ENCODE measurements at regions not wholly inside any gene's neighbourhood (a gene's known extent, or its start where the extent isn't known, plus 50 kb on each side); places are given as distances from the start of the nearest gene placed in this dataset.

- DNase-seq (ENCODE audit: low read depth), result no peak
- H3K4me3 ChIP-seq (ENCODE audit: low read depth, low read length), result no peak overlapping the region
- no peak for TF ChIP-seq CTCF (IDR thresholded peaks at IDR 0.05; ENCODE audit: insufficient read depth, low read depth, low read length)
Observed at GRCh38 chr1:244139655-244140054, 88.6 kb downstream of the ZBTB18 start.

GRCh38 chr1:244140420-244140819, 89.3 kb downstream of the ZBTB18 start:
- DNase-seq (ENCODE audit: low read depth), result no peak
- TF ChIP-seq CTCF (IDR thresholded peaks at IDR 0.05; ENCODE audit: insufficient read depth, low read depth, low read length), result no peak
- no peak overlapping the region for H3K4me3 ChIP-seq (ENCODE audit: low read depth, low read length)

GRCh38 chr1:244144053-244144452, 93.0 kb downstream of the ZBTB18 start:
- no peak for TF ChIP-seq CTCF (IDR thresholded peaks at IDR 0.05; ENCODE audit: insufficient read depth, low read depth, low read length)
- DNase-seq (ENCODE audit: low read depth), result no peak
- no peak overlapping the region for H3K4me3 ChIP-seq (ENCODE audit: low read depth, low read length)

GRCh38 chr1:244150071-244150470, 99.0 kb downstream of the ZBTB18 start:
- no peak for TF ChIP-seq CTCF (IDR thresholded peaks at IDR 0.05; ENCODE audit: insufficient read depth, low read depth, low read length)
- DNase-seq (ENCODE audit: low read depth), result peak; percentile 16

GRCh38 chr1:244150665-244151064, 99.6 kb downstream of the ZBTB18 start:
- DNase-seq (ENCODE audit: low read depth), result no peak
- no peak overlapping the region for H3K4me3 ChIP-seq (ENCODE audit: low read depth, low read length)
- no peak for TF ChIP-seq CTCF (IDR thresholded peaks at IDR 0.05; ENCODE audit: insufficient read depth, low read depth, low read length)

More at GRCh38 chr1:244150071-244150470, 99.0 kb downstream of the ZBTB18 start:
- H3K4me3 ChIP-seq (ENCODE audit: low read depth, low read length), result no peak overlapping the region

- TF ChIP-seq CTCF (IDR thresholded peaks at IDR 0.05; ENCODE audit: insufficient read depth, low read depth, low read length), result no peak
- H3K4me3 ChIP-seq (ENCODE audit: low read depth, low read length), result no peak overlapping the region
- peak; percentile 25 for DNase-seq (ENCODE audit: low read depth)
Observed at GRCh38 chr1:244151537-244151936, 100.5 kb downstream of the ZBTB18 start.

GRCh38 chr1:244154508-244154871, 103.4 kb downstream of the ZBTB18 start:
- H3K4me3 ChIP-seq (ENCODE audit: low read depth, low read length), result no peak overlapping the region
- DNase-seq (ENCODE audit: low read depth), result no peak
- no peak for TF ChIP-seq CTCF (IDR thresholded peaks at IDR 0.05; ENCODE audit: insufficient read depth, low read depth, low read length)

Data from fibroblast of villous mesenchyme (primary cell).